AG10803 (cell line): ENCODE measurements at regions not wholly inside any gene's neighbourhood (a gene's known extent, or its start where the extent isn't known, plus 50 kb on each side); places are given as distances from the start of the nearest gene placed in this dataset.

Source experiments
- DNase-seq: peaks from one replicate; pipeline ENCODE4 v3.0.0; 2010; ENCODE audit warnings: low read depth
- H3K4me3 ChIP-seq: 2 replicates; pipeline ENCODE4 v1.5.1; 2011; ENCODE audit warnings: mild to moderate bottlenecking, low read length, control low read depth
- TF ChIP-seq, protein P1 (sequence below): conservative IDR thresholded peaks from 2 replicates; pipeline ENCODE4 v1.5.1; 2011; ENCODE audit warnings: mild to moderate bottlenecking, low read length, control low read depth, inconsistent platforms

- TF ChIP-seq, protein P1, sequence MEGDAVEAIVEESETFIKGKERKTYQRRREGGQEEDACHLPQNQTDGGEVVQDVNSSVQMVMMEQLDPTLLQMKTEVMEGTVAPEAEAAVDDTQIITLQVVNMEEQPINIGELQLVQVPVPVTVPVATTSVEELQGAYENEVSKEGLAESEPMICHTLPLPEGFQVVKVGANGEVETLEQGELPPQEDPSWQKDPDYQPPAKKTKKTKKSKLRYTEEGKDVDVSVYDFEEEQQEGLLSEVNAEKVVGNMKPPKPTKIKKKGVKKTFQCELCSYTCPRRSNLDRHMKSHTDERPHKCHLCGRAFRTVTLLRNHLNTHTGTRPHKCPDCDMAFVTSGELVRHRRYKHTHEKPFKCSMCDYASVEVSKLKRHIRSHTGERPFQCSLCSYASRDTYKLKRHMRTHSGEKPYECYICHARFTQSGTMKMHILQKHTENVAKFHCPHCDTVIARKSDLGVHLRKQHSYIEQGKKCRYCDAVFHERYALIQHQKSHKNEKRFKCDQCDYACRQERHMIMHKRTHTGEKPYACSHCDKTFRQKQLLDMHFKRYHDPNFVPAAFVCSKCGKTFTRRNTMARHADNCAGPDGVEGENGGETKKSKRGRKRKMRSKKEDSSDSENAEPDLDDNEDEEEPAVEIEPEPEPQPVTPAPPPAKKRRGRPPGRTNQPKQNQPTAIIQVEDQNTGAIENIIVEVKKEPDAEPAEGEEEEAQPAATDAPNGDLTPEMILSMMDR, result no peak
- H3K4me3 ChIP-seq, result no peak overlapping the region
- peak; percentile 17 for DNase-seq
Measured at GRCh38 chr20:47406849-47407682, 50.6 kb upstream of the ZMYND8 start.

DNA sequence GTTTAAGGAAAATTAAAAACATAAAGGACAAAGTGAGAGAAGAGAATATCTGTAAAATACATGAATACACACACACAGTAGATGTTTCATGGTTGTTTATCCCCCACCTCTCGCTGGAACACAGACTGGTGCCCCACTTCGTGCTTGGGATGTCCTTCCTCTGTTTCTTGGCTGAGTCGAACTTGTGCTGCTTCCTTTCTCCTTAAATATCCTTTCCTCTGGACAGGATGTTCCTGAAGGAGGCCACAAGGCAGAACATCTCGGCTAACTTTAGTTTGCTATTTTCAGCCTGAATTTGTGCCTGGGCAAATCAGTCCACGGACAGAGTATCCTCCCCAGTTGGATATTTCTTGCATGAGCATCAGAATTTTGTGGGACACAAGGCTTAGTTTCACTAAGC, 54.7 kb upstream of the ZMYND8 start:
- no peak overlapping the region for H3K4me3 ChIP-seq
- no peak for DNase-seq
- TF ChIP-seq, protein P1, result no peak

DNA sequence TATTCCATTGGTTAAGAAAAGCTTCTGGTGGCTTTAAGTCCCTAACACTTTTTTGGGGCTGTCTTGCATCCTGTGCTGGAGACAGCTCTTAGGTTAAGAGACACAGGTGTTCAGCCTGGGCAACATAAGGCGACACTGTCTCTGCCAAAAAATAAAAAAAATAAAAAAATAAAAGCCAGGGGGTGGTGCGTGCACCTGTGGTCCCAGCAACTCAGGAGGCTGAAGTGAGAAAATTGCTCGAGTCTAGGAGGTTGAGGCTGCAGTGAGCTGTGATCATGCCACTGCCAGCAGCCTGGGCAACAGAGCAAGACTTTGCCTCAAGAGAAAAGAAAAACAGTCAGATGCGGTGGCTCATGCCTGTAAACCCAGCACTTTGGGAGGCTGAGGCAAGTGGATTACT, 55.6 kb upstream of the ZMYND8 start:
- DNase-seq, result no peak
- H3K4me3 ChIP-seq, result no peak overlapping the region
- TF ChIP-seq, protein P1, result no peak

- no peak overlapping the region for H3K4me3 ChIP-seq
- TF ChIP-seq, protein P1, result no peak
- no peak for DNase-seq
Measured at GRCh38 chr20:47413189-47413588, 56.7 kb upstream of the ZMYND8 start.

GRCh38 chr20:47417245-47418068, 61.0 kb upstream of the ZMYND8 start:
- no peak for DNase-seq
- TF ChIP-seq, protein P1, result no peak
- no peak overlapping the region for H3K4me3 ChIP-seq

GRCh38 chr20:47418069-47418757, 61.7 kb upstream of the ZMYND8 start:
- TF ChIP-seq, protein P1, result no peak
- no peak for DNase-seq
- no peak overlapping the region for H3K4me3 ChIP-seq
